ENCODE measurements at regions not wholly inside any gene's neighbourhood (a gene's known extent, or its start where the extent isn't known, plus 50 kb on each side); places are given as distances from the start of the nearest gene placed in this dataset.

DNA sequence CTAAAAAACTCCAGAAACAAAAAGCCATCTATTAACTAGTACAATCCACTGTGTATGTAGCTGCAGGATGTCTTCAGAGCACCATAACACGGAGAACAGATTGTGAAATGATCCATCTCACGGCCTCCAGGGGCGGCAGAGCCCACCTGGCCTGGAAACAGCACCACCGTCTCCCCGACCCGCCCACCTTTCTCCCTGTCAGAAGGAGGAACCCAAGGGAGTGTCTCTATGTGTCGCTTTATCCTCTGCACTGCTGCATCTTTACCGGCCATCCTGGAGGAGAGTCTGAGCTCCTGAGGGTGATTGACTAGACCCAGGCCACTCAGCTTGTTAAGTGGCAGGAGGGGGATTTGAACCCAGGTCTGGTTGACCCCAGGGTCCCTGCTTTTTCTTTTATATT, 405.0 kb downstream of the MATN1 start:
- TF ChIP-seq, protein P1, sequence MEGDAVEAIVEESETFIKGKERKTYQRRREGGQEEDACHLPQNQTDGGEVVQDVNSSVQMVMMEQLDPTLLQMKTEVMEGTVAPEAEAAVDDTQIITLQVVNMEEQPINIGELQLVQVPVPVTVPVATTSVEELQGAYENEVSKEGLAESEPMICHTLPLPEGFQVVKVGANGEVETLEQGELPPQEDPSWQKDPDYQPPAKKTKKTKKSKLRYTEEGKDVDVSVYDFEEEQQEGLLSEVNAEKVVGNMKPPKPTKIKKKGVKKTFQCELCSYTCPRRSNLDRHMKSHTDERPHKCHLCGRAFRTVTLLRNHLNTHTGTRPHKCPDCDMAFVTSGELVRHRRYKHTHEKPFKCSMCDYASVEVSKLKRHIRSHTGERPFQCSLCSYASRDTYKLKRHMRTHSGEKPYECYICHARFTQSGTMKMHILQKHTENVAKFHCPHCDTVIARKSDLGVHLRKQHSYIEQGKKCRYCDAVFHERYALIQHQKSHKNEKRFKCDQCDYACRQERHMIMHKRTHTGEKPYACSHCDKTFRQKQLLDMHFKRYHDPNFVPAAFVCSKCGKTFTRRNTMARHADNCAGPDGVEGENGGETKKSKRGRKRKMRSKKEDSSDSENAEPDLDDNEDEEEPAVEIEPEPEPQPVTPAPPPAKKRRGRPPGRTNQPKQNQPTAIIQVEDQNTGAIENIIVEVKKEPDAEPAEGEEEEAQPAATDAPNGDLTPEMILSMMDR (IDR thresholded peaks at IDR 0.05; ENCODE audit: borderline replicate concordance, insufficient read depth, low read depth, low read length), result no peak
- no peak overlapping the region for H3K4me3 ChIP-seq (ENCODE audit: low read depth, low read length)

DNA sequence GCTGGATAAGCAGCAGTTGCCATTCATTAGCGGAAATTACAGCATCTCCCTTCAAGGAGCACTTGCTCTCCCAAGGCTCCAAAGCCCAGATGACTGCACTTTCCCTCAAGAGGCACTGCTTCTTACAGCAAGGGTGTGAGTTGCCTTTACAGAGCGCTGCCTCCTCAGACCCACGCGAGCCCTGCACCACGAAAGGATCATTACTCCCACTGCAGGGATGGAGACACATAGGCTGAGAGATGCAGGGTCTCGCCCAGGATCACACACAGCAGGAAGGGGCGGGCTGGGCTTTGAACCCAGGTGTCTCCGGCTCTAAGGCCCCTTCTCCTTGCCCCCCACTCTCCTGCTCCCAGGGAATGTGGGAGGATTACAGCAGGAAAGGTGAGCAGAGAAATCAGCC, 405.5 kb downstream of the MATN1 start:
- TF ChIP-seq, protein P1 (IDR thresholded peaks at IDR 0.05; ENCODE audit: borderline replicate concordance, insufficient read depth, low read depth, low read length), result no peak

DNA sequence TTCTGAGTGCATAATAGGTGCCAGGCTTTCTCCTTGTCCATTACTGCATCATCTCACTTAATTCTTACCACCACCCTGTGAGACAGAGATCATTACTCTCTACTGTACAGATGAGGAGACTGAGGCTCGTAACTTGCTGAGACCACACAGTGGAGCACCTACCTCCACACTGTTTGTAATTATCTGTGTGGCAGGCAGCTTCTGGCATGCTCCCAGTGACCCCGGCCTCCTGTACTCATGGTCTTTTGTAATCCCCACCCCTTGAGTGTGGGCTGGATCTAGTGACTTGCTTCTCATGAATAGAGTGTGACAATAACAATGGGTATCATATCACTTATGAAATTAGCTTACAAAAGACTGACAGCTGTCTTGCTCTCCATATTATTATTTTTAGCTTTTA, 407.3 kb downstream of the MATN1 start:
- TF ChIP-seq, protein P1 (IDR thresholded peaks at IDR 0.05; ENCODE audit: borderline replicate concordance, insufficient read depth, low read depth, low read length), result no peak
- no peak overlapping the region for H3K4me3 ChIP-seq (ENCODE audit: low read depth, low read length)

More for the DNA sequence above, 405.5 kb downstream of the MATN1 start:
- H3K4me3 ChIP-seq (ENCODE audit: low read depth, low read length), result no peak overlapping the region

DNA sequence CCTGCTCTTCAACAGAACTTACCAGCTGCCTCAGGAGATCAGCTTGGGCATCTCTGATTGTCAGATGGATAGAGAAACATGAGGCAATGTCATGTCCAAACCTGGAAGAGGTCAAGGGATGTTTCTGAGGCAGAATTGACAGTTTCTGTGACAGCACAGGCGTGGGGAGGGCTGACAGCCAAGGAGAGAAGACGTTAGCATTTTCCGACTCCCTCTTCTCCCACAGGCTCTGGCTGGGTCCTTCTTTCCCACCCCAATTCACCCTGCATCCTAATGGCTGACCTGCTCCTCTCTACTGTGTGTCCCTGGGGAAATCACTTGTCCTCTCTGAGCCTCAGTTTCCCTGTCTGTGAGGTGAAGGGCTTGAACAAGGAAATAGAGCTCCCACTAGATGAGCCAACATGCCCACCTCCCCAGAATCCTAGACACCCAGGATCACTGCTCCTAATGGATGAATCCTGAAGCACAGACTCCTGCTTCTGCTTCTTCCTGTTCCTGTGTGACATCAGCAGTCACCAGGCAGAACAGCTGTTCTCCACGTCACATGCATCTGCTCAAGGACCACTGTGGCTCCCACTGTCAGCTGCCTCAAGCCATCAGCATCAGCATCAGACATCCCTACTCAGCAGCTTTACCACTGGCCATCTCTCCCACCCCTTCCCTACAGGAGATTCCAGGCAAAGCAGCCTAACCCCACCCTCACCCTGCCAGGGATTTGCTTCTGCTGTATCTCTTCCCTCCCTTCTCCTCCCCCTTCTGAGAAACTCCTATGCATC, 408.0 kb downstream of the MATN1 start:
- H3K4me3 ChIP-seq (ENCODE audit: low read depth, low read length), result no peak overlapping the region
- TF ChIP-seq, protein P1 (IDR thresholded peaks at IDR 0.05; ENCODE audit: borderline replicate concordance, insufficient read depth, low read depth, low read length), result no peak

DNA sequence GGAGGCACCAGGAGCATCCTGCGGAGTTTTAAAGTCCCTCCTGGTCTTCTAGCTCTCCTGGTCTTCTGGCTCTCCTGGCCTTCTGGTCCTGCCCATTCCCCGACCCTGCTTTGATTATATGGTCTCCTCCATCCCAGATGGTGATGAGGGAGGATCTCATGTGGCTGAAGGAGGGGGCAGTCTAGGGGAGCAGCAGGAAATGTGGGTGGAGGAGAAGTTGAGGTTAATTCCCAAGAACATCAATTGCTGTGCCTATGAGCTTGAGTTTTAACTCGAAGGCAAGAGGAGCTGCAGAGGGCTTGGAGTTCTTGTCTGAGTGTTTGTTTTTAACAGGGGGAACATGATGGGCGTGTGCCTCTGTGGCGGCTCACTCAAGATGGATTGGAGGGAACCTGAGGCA, 408.8 kb downstream of the MATN1 start:
- no peak overlapping the region for H3K4me3 ChIP-seq (ENCODE audit: low read depth, low read length)
- TF ChIP-seq, protein P1 (IDR thresholded peaks at IDR 0.05; ENCODE audit: borderline replicate concordance, insufficient read depth, low read depth, low read length), result no peak

DNA sequence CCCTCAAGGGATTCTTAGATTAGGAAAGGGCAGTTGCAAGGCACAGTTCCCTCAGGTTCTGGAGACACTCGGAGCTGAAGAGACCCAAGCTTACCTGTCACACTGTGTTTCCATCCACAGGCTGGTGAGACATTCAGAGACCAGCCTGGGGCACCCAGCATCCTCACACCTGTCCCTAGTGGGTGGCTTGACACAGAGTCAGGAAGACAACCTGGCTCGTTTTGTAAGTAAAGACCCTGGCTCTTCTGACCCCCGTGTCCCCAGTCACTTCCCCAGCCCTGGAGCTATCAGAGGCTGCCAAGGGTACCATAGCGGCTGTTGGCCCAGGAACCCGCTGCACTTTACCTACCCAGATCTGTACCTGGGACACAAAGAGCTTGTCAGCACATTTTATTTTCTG, 409.8 kb downstream of the MATN1 start:
- H3K4me3 ChIP-seq (ENCODE audit: low read depth, low read length), result no peak overlapping the region
- TF ChIP-seq, protein P1 (IDR thresholded peaks at IDR 0.05; ENCODE audit: borderline replicate concordance, insufficient read depth, low read depth, low read length), result no peak

DNA sequence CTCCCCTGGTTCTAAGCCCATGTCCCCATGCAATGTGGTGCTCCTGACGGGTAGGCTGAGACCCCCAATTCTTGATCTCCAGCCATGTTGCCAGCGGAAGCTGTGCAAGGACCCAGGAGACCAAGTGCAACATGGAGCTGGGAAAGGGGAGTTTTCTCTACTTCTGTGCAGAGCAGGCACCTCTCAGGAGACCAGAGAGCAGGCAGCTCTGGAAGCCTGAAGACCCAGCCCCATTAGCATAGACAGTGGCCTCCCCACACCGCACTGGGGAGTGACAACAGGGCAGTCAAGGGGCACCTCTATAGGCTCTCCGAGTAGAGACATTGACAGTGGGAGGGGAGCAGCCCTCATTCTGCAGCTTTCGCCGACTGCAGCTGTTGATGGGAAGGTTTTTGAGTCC, 410.2 kb downstream of the MATN1 start:
- no peak overlapping the region for H3K4me3 ChIP-seq (ENCODE audit: low read depth, low read length)
- TF ChIP-seq, protein P1 (IDR thresholded peaks at IDR 0.05; ENCODE audit: borderline replicate concordance, insufficient read depth, low read depth, low read length), result no peak

Measured in GM12875 (cell line).